Neural progenitor cell (in vitro differentiated cells): ENCODE measurements at regions not wholly inside any gene's neighbourhood (a gene's known extent, or its start where the extent isn't known, plus 50 kb on each side); places are given as distances from the start of the nearest gene placed in this dataset.

Experiments used
- DNase-seq: peaks from one replicate; pipeline ENCODE4 v3.0.0-alpha.2; 2016; ENCODE audit warnings: low spot score
- H2AFZ ChIP-seq: fragments of 200-600 bp; sonication (generic); replicated peaks from 2 replicates; pipeline ENCODE4 v1.6.1; 2016; ENCODE audit warnings: antibody characterized with exemption
- H3F3A ChIP-seq: fragments of 200-600 bp; sonication (generic); 2 replicates; pipeline ENCODE4 v1.6.1; 2016; ENCODE audit warnings: antibody characterized with exemption, low read depth
- H3K27ac ChIP-seq: fragments of 200-600 bp; sonication (generic); 2 replicates; pipeline ENCODE4 v1.5.1; 2016; ENCODE audit warnings: mild to moderate bottlenecking
- H3K27me3 ChIP-seq: fragments of 200-600 bp; sonication (generic); 2 replicates; pipeline ENCODE4 v1.6.1; 2016; ENCODE audit warnings: mild to moderate bottlenecking, moderate library complexity
- H3K36me3 ChIP-seq: fragments of 200-600 bp; sonication (generic); 2 replicates; pipeline ENCODE4 v1.5.1; 2016
- H3K4me1 ChIP-seq: fragments of 200-600 bp; sonication (generic); 2 replicates; pipeline ENCODE4 v1.6.1; 2016; ENCODE audit warnings: mixed run types
- H3K4me2 ChIP-seq: fragments of 200-600 bp; sonication (generic); 2 replicates; pipeline ENCODE4 v1.6.1; 2016
- H3K4me3 ChIP-seq: fragments of 200-600 bp; sonication (generic); 2 replicates; pipeline ENCODE4 v1.5.1; 2016
- H3K79me2 ChIP-seq: fragments of 200-600 bp; sonication (generic); 2 replicates; pipeline ENCODE4 v1.6.1; 2016; ENCODE audit warnings: low read depth
- H3K9ac ChIP-seq: fragments of 200-600 bp; sonication (generic); 2 replicates; pipeline ENCODE4 v1.6.1; 2016
- H3K9me3 ChIP-seq: fragments of 200-600 bp; sonication (generic); 2 replicates; pipeline ENCODE4 v1.5.1; 2016; ENCODE audit warnings: low read depth
- H4K20me1 ChIP-seq: fragments of 200-600 bp; sonication (generic); 2 replicates; pipeline ENCODE4 v1.6.1; 2016; ENCODE audit warnings: low read depth
- H3K27ac Mint-ChIP-seq: 3 replicates; pipeline ENCODE4 v1.8.0; 2021; ENCODE audit warnings: mixed read lengths
- H3K27me3 Mint-ChIP-seq: 2 replicates; pipeline ENCODE4 v1.8.0; 2022; ENCODE audit warnings: low read depth, mild to moderate bottlenecking, inconsistent platforms, moderate library complexity, mixed read lengths; ENCODE audit not compliant: insufficient read depth
- H3K36me3 Mint-ChIP-seq: 3 replicates; pipeline ENCODE4 v1.8.0; 2021; ENCODE audit warnings: mixed read lengths
- H3K4me1 Mint-ChIP-seq: 3 replicates; pipeline ENCODE4 v1.8.0; 2021; ENCODE audit warnings: mixed read lengths
- H3K4me3 Mint-ChIP-seq: 3 replicates; pipeline ENCODE4 v1.8.0; 2021; ENCODE audit warnings: mild to moderate bottlenecking, moderate library complexity, mixed read lengths
- H3K9me3 Mint-ChIP-seq: 3 replicates; pipeline ENCODE4 v1.8.0; 2020; ENCODE audit warnings: mixed read lengths
- EZH2 ChIP-seq: fragments of 200-600 bp; sonication (generic); IDR thresholded peaks from 2 replicates; pipeline ENCODE4 v1.6.1; 2017; ENCODE audit warnings: antibody characterized with exemption, mild to moderate bottlenecking, moderate library complexity
- EZH2phosphoT487 ChIP-seq: fragments of 200-600 bp; sonication (generic); IDR thresholded peaks from 2 replicates; pipeline ENCODE4 v1.6.1; 2017; ENCODE audit warnings: antibody characterized with exemption
- TF ChIP-seq, protein P1 (sequence below): fragments of 200-600 bp; sonication (generic); IDR thresholded peaks from 2 replicates; pipeline ENCODE4 v1.5.1; 2017; ENCODE audit warnings: antibody characterized with exemption, mild to moderate bottlenecking

DNA sequence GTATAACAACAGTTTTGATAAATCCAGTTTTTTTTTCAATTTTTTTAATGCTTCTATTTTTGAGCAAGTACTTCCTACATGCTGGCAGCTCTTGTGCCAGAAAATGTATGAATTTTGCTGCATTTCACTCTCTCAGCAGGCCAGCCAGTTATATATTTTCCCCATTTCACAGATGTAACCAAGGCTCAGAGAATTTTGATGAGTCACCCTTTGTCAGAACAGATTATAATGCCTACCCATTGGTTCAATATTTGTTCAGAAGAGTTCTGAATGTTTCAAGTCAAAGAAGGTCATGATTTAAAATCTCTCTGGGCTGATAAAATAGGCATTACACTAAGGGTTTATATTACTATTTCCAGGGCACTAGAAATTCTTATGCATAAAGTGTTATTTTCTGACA lies 452.2 kb downstream of the RWDD3 start:
- H2AFZ ChIP-seq = no peak overlapping the region
- Mint-ChIP-seq H3K27me3 (no peaks in the 10 kb centered on the region), H3K36me3 (no peaks in the 10 kb centered on the region), H3K9me3 (no peaks in the 10 kb centered on the region), H3K27ac (no peak overlapping the region), H3K4me1 (peaks cover 3% of the 10 kb centered on the region), H3K4me3 (no peak overlapping the region)
- H3F3A ChIP-seq = no peaks in the 10 kb centered on the region
- no peak overlapping the region for H3K4me3 ChIP-seq
- H4K20me1 ChIP-seq = no peaks in the 10 kb centered on the region
- H3K9me3 ChIP-seq = no peaks in the 10 kb centered on the region
- H3K9ac ChIP-seq = no peak overlapping the region
- DNase-seq = no peak
- H3K4me2 ChIP-seq = no peak overlapping the region
- no peaks in the 10 kb centered on the region for H3K79me2 ChIP-seq
- no peak overlapping the region for H3K27ac ChIP-seq
- TF ChIP-seq, protein P1, sequence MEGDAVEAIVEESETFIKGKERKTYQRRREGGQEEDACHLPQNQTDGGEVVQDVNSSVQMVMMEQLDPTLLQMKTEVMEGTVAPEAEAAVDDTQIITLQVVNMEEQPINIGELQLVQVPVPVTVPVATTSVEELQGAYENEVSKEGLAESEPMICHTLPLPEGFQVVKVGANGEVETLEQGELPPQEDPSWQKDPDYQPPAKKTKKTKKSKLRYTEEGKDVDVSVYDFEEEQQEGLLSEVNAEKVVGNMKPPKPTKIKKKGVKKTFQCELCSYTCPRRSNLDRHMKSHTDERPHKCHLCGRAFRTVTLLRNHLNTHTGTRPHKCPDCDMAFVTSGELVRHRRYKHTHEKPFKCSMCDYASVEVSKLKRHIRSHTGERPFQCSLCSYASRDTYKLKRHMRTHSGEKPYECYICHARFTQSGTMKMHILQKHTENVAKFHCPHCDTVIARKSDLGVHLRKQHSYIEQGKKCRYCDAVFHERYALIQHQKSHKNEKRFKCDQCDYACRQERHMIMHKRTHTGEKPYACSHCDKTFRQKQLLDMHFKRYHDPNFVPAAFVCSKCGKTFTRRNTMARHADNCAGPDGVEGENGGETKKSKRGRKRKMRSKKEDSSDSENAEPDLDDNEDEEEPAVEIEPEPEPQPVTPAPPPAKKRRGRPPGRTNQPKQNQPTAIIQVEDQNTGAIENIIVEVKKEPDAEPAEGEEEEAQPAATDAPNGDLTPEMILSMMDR = no peak
- no peaks in the 10 kb centered on the region for H3K27me3 ChIP-seq
- no peaks in the 10 kb centered on the region for H3K36me3 ChIP-seq
- peaks cover 9% of the 10 kb centered on the region for H3K4me1 ChIP-seq

DNA sequence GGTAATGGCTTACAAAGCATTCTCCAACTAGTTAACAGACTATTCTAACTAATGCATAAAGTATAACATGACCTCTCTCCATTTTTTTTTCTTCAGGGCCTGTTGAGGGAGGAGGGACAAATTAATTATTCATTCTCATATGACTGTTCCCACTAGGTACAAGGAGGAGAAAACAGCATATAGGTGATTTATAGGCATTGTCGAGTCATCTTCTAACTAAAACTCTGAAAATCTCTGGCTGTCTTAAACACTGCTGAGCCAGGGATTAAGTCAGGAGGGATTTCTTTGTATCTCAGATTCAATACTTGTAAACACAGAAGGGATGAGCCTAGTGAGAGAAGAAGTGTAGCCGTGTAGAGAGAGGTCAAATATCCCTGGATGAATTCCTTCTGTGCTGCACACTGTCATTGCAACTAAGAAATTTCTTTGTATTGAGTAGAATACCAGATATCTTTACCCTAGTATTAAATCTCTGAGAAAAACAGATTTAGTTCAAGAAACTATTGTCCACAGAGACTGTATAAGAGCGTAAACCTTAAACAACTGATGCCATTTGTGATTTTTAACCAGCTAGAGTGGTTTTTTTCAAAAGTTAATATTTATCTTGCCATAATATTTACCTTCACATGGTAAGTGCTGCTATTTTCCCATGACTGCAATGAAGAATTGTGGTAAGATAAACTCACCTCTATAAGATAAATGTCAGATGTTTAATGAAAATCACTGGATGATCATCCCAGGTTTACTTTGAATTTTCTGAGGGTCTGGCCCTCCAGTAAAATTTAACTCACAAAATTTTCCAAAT lies 465.3 kb downstream of the RWDD3 start:
- peaks cover 8% of the 10 kb centered on the region for H3K4me1 Mint-ChIP-seq
- Histone ChIP-seq H3K27ac (peak overlapping the region; percentile 31), H3K79me2 (no peaks in the 10 kb centered on the region), H3K9ac (no peak overlapping the region), H4K20me1 (no peaks in the 10 kb centered on the region), H3K9me3 (no peaks in the 10 kb centered on the region), H2AFZ (no peak overlapping the region), H3K4me3 (no peak overlapping the region), H3K36me3 (no peaks in the 10 kb centered on the region), H3F3A (peaks cover 15% of the 10 kb centered on the region), H3K4me1 (peaks cover 25% of the 10 kb centered on the region), H3K4me2 (peak overlapping the region; percentile 24), H3K27me3 (no peaks in the 10 kb centered on the region)
- no peaks in the 10 kb centered on the region for H3K36me3 Mint-ChIP-seq
- H3K9me3 Mint-ChIP-seq = peaks cover 13% of the 10 kb centered on the region
- no peak overlapping the region for H3K4me3 Mint-ChIP-seq
- H3K27ac Mint-ChIP-seq = no peak overlapping the region
- peak; percentile 56 for DNase-seq
- H3K27me3 Mint-ChIP-seq = peaks cover 3% of the 10 kb centered on the region
- TF ChIP-seq, protein P1 = no peak
- TF ChIP-seq EZH2 = no peak
- no peak for TF ChIP-seq EZH2phosphoT487

DNA sequence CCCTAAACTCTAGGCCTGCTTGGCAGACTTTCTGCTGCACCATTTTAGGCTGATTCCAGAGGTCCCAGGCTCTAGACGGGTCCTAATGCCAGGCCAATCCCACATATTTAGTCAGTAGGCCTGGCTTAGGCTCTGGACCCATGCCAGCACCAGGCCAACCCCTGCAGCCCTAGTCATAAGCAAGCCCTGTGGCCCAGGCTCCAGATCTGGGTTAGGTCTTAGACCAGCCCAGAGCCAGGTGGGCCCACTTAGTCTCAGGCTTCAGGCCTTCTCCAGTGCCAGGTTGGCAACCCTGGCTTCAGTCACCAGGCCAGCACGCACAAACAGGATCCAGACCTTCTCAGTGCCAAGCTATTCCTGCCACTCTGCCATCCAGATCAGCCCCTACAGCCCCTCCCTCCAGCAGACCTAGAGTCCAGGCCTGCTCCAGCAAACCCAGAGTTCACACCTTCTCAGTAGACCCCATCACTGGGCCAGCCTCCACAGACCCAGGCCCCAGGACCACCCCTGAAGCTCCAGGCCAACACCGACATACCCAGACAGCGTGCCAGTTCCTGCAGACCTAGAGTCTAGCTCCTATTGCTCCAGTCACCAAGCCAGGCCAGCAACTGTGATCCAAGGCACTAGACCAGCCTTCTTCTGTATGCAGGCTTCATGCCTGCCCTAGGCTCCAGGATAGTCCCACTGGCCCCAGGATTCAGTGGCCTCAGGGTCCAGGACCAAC lies 467.6 kb downstream of the RWDD3 start:
- Histone ChIP-seq H3F3A (peaks cover 15% of the 10 kb centered on the region), H3K36me3 (no peaks in the 10 kb centered on the region), H3K9me3 (no peaks in the 10 kb centered on the region), H3K27ac (no peak overlapping the region), H3K9ac (no peak overlapping the region), H3K4me1 (peaks cover 25% of the 10 kb centered on the region), H3K27me3 (no peaks in the 10 kb centered on the region), H3K4me2 (no peak overlapping the region), H3K79me2 (no peaks in the 10 kb centered on the region), H2AFZ (no peak overlapping the region), H3K4me3 (no peak overlapping the region), H4K20me1 (no peaks in the 10 kb centered on the region)
- H3K9me3 Mint-ChIP-seq = peaks cover 25% of the 10 kb centered on the region
- peaks cover 8% of the 10 kb centered on the region for H3K4me1 Mint-ChIP-seq
- H3K27me3 Mint-ChIP-seq = peaks cover 3% of the 10 kb centered on the region
- no peak overlapping the region for H3K4me3 Mint-ChIP-seq
- H3K27ac Mint-ChIP-seq = no peak overlapping the region
- TF ChIP-seq, protein P1 = no peak
- no peak for TF ChIP-seq EZH2phosphoT487
- no peak for TF ChIP-seq EZH2
- DNase-seq = no peak
- H3K36me3 Mint-ChIP-seq = no peaks in the 10 kb centered on the region
